GM21447 (cell line): ENCODE measurements at regions not wholly inside any gene's neighbourhood (a gene's known extent, or its start where the extent isn't known, plus 50 kb on each side); places are given as distances from the start of the nearest gene placed in this dataset.
"Not testable (repeated sequence)": the region's sequence is repeated elsewhere in the genome, so short reads cannot be mapped to it uniquely, and the experiment has no call there.

ENCODE experiments used
- ATAC-seq: cut with Tn5 transposase; IDR thresholded peaks from one replicate; pipeline ENCODE4 v1.9.1; 2021; ENCODE audit not compliant: unreplicated experiment

DNA sequence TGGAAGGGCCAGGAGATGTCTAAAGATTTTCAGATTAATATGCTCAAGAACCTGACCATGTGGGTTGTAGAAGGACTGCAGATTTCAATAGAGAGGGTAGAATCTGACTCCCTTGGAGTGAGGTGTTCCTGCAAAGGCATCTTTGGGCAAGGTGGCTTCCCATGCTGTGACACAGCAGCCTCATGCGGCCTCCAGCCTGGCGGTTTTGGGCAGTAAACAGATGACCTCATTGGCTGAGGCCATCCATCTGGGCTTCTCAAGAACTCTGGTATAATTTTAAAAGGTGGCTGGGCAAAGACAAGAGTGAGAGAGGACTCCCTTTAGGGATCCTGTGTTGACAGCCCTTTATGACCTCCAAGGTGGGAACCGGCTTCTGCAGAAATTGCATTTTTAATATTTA is 90.3 kb upstream of the ERCC6L2 start:
- ATAC-seq, result no peak

DNA sequence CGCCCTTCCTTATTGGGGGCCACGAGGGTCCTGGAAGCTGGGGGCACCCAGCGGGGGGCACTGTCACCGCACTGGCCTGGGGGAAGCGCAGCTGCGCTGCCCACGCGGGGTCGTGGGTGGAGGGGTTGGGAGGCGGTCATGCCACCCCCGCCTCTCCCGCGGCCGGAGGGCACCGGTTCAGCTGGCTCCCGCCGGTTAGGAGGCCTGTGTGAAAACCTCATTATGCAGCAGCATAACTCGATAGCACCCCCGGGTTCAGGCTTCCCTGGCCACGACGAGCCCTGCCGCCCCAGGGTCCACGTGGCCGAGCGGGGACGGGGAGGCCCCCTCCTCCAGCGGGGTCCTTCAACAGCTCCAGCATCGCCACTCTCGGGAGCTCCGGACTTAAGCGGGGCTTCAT is 91.2 kb upstream of the ERCC6L2 start:
- ATAC-seq, result no peak

DNA sequence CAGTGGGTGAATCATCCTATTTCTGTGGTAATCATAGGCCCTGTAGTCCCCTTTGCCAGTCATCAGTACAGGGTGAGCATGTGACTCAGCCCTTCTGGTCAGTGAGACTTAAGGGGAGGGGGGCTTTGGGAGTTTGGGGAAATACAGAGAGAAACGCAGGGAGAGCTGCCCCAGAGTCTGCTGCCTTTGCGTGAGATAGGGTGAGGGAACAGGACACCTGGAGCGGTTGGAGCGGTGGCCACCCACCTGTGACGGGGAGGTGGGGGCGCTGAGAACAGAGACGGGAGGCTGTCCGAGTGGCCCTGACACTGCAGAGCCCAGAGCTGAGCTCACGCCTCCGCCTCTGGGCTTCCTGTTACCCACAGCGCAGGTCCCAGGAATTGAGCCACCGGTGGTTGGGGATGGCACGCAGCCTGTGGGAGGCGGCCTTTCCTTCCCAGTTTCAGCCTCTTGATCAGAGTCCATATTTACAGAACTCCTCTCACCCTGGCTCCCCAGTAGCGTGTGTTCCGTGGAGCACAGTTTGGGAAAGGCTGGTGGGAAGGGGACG is 92.0 kb upstream of the ERCC6L2 start:
- no peak for ATAC-seq

DNA sequence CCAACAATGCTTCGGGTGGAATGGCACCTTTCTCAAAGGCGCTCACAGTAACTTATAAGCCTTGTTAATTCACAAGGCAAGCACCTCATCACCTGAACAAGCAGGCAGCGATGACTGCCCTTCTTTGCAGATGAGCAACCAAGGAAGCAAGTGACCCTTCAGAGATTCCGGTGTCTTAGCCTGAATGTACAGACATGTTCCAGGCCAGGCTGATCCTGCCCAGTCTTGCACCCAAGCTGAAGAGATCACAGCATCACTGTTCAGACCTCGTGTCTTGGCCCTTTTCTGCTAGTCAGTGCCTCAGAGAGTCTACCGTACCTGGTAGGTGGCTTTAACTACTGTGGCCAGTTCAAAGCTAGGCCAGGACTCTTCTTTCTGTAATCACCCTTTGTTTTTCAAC is 94.7 kb upstream of the ERCC6L2 start:
- ATAC-seq, result no peak

DNA sequence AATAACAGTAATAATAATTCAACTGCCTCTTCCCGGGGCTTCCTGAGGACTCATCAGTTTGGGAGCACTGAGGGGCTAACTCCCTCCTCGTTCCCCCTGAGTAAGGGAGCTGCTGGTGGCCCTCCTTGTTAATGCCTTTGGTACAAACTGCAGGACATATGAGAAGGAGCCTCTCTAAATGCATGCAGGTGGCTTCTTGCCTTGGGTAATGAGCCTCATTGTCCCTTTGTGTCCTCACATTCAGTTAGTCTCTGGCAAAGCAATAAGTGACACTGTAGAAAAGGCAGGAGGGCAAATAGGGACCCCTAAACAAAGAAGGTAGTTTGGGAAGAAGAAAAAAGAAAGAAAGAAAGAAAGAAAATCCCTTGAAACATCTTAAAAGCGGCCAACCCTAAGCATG is 95.4 kb upstream of the ERCC6L2 start:
- ATAC-seq, result no peak

DNA sequence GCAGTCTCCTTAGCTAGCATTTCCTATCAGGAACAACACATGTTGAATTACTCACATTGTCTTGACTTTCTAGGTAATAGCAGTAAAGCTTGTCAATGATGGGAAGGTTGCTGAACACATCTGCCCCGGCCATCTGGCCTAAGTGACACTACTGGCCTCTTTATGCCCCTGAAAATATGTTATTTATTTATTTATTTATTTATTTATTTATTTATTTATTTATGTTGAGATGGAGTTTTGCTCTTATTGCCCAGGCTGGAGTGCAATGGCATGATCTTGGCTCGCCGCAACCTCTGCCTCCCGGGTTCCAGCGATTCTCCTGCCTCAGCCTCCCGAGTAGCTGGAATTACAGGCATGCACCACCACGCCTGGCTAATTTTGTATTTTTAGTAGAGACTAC is 95.9 kb upstream of the ERCC6L2 start:
- not testable (repeated sequence) for ATAC-seq

DNA sequence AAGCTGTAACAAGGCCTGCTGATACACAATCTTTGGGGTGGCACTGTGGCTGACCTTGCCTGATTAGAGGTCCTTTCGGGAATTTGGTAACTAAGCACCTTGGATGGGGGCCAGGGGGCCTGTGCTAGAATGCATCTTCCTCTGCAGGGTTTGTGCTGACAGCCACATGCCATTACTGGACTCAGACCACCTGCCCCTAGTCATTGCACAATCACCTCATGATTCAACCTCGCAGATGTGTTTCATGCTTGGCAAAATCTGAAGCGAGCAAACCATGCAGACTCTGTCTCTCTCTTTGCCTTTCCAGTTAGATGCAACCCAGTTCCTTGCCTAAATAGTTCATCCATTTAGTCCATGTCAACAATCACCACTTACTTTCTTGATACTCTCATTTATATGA is 96.5 kb upstream of the ERCC6L2 start:
- no peak for ATAC-seq

DNA sequence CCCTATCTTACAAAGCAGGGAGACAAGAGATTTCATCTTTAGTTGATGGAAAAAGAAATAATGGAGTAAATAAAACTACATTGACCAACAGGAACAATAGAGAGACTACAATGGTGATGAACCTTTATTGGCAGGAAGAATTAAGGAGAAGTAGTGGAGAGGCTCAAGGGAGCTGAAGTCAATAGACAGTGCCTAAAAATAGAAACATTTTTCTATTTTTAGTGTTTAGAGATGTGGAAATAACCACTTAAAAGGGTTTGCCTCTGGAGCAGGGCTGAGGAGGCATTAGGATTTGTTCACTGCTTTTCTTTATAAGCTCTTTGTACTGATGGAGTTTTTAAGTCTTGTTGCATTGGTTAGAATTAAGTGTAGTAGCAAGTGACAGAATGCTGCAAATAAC is 98.4 kb upstream of the ERCC6L2 start:
- no peak for ATAC-seq

DNA sequence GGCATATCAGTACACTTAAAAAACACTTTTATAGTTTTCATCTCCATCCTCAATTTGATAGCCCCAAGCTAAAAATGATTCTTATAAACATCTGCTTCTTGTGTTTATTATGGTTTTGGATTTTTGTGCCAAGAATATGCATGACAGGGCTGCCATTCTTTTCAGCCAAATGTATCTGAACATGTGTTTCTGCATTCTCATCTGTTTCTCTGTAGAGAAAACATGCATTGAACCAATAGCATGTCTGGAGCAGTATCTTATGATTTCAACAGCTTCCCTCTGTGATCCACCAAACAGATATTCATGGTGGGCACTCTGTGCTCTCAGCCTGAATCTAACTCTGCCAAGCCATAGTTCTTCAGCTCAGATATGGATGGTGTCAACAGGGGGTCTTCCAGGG is 99.3 kb upstream of the ERCC6L2 start:
- ATAC-seq, result no peak

DNA sequence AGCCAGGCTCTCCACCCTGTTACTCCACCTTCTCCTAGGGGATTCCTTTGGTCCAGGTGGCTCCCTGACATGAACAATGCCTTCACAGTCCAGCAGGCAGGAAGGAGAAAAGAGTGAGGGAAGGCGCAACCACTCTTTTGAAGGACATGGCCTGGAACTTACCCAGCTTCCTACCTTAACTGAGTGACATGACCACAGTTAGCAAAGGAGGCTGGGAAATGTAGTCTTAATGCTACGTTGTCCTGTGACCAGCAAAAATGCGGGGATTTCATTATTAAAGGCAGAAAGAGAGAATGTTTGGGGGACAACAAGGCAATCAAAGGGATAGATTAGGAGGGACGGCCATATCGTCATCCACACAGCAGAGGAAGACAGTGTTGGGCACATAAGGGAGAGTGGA is 100.3 kb upstream of the ERCC6L2 start:
- ATAC-seq, result no peak

DNA sequence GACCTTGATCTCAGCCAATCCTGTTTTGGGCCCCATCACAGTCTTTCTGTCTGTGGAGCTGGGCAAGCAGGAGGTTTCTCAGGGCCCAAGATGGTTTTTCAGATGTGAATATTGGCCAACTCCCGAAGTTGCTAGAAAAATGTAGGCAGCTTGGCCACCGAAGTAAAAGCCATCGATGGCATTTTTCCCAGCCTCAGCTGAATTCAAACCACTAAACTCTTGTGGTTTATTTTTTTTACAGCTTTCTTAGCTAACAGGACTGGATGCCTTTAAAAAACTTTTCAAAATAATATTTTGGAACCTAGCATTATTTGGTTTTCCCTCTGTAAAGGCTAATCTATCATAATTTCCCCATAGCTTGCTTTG is 102.5 kb upstream of the ERCC6L2 start:
- no peak for ATAC-seq

DNA sequence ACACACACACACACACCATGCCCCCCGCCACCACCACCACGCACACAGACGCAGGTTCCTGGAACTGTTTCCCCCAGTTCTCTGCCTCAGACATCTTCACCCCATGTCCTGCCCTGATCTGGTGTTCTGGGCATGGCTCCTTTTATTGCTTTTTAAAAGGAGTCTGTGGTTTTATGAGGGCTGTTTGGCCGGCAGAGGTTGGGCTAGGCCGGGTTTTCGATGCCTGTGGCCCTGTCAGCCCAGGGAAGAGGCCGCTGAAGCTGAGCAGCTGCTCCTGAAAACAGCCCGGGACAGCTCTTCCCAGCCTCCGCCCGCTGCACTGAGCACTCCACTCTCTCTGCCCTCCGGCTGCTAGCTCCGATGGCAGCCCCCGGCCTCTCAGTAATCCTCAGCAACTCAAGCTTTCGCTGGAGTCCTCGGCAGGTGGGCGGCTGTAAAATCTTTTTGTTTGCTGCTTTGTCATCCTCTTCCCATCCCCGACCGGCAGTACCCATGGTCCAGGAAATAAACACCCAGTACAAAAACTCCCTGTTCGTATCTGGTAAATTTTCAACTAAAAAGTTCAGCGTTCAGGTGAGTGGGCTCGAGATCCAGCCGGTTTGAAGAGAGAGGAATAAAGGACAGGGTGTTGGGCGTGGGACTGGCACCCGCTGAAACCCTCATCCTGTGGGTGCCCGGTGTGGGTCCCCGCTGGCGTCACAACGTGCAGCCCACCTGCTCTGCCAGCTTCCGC is 103.0 kb upstream of the ERCC6L2 start:
- no peak for ATAC-seq

DNA sequence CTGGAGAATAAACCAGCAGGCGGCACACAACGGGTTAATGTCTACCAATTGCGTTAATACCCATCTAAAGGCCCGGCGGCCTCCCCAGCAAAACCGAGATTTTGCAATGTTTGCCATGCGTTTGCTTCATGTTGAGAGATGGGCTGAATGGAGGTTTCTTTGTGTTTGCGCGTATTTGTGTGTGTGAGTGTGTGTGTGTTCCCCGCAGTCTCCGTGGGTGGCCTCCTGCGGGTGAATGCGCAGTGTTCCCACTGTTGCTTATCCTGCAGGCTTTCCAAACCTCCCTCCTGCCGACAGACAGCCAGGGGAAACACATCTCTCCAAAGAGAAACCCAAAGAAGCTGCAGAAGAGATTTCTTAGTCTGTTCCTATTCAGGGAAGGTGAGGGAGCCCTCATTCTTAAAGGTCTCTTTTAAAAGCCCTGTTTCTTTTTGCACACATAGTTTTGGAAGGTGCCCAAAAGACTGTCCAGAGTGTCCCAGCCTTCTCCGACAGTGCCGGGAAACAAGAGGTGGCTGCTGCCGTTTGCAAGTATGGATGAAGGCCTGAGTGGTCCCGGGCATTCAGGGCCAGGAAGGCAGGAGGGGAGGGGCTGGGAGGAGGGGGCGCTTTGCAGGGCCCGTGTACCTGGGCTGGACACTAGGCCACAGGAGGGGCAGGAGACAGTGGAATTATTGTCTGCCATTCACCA is 103.8 kb upstream of the ERCC6L2 start:
- no peak for ATAC-seq

DNA sequence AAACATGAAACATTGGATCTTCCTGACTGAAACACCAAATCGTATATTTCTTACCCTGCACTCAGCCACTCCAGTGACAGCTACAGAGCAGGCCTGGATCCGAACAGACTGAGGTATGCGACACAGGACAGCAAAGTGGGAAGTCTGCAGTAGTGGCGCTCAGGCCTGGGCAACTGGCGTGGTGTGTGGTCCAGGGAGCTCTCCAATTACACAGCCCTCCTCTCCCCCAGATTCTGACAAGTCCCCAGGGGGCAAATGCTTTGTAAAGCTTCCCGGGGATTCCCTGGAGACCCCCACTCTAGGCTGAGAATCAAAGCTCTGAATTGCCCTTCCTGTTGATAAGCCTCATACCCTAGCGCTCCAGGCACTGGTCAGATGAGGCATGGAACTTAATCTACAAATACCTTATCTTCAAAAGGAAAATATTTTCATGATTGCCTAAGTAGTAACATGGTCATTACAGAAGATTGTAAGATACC is 104.8 kb upstream of the ERCC6L2 start:
- no peak for ATAC-seq

DNA sequence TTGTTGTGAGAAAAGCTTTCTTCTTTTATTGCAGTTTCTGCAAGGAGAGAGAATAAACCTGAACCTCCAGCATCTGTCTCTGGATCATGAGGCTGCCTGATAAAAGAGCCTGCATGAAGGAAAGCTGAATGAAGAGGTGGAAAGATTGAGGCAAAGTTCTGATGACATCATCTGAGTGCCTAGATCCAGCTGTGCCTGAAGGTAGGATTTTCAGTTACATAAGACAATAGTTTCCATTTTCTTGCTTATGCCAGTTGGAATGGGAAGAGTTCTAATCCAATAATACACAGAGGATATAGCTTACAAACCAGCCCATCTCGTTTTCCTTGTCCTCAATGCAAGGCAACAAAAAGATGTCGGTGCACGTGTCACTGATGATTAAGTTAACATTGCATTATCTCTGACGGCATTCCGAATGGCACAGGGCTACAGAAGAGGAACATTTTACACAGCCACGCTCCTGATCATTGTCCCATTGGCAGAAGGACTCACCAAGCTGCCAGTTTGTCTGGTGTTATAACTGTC is 105.5 kb upstream of the ERCC6L2 start:
- ATAC-seq, result no peak

DNA sequence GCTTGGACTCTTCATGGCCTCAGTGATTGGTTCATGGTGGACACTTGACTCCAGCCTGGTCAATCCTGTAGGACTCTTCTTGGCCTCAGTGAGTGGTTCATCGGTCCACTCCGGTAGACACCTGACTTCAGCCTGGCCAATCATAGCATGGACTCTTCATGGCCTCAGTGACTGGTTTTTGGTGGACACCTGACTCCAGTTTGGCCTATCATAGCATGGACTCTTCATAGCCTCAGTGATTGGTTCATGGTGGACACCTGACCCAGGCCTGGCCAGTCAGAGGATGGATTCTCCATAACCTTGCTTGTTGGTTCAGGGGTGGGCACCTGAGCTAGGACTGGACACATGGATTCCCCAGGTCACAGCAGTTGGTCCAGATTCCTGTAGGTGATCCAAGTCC is 106.0 kb upstream of the ERCC6L2 start:
- ATAC-seq, result no peak

DNA sequence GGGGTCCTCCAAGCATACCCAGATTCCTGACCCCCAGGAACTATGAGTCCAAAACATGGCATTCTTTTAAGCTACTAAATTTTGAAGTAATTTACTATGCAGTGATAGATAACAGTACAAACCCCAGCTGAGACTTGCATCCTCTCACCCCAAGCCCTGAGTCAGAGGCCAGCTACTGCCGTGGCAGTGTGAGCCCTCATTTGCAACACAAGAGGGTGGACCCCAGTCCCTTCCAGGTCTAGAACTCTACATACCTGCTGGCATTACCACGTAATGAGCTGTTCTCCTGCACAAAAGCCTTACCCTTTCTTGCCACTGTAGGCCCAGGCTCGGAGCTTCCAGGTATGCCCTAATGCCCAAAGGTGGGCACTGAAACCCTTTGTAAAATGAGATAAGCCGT is 108.6 kb upstream of the ERCC6L2 start:
- ATAC-seq, result no peak

DNA sequence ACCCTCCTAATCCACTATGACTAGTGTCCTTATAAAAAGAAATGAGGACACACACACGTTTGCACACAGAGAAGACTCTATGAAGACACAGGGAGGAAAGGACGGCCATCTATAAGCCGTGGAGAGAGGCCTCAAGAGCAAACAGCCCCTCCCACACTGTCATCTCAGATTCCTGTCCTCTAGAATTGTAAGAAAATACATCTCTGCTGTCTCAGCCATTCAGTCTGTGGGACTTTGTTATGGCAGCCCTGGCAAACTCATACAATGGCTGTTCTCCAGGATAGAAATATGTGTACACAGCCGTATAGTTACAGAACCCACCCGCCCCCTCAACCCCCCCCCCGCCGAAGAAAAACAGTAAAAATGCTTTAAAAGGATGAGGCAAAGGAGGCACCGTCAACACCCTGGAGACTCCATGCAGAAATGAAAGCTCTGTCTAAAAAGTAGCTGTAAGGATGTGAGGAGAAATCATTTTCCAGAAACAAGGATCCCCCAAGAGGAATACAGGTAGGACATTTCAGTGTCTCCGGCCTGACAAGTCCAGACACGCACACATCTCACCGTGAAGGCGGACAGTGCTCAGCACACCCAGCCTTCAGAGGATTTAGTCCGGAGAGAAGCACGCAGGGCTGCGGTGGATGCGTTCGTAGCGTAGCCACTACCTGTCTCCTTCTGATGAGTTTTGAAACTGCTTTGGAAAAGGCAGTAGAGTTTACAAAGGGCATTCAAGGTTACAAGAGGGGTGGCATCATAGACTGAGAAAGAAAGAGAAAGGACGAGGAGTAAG is 110.8 kb upstream of the ERCC6L2 start:
- ATAC-seq, result no peak

DNA sequence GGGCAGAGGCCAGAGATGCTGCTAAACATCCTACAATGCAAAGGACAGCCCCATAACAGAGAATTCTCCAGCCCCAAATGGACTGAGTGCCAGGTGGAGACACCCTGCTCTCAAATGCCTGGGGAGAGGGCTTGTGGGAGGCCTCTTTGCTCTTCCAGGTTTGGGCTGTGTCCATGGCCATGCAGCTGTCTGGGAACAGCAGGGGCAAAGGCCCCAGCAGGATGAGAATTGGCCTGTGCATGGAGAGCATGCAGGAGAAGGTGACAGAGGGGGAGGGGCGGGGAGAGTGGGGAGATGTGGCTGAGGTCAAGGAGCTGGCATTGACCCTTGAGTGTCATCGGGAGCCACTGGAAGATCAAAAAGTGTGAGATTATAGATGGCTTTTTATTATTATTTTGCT is 111.5 kb upstream of the ERCC6L2 start:
- ATAC-seq, result no peak

DNA sequence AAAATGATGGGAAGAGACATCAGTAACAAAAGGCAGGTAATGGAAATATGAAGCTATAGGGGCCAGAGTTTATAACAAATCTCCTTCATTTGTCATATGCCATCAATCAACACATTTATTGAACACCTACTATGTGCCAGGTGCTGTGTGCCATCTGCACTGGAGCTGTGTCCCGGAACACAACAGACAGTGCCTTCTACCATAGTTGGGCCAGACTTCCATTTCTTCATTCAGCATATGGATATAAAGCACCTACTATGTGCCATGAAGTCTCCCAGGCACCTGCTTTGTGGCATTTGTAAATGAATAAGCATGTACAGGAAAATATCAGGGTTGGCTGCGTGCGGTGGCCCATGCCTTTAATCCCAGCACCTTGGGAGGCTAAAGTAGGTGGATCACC is 112.5 kb upstream of the ERCC6L2 start:
- ATAC-seq, result no peak

DNA sequence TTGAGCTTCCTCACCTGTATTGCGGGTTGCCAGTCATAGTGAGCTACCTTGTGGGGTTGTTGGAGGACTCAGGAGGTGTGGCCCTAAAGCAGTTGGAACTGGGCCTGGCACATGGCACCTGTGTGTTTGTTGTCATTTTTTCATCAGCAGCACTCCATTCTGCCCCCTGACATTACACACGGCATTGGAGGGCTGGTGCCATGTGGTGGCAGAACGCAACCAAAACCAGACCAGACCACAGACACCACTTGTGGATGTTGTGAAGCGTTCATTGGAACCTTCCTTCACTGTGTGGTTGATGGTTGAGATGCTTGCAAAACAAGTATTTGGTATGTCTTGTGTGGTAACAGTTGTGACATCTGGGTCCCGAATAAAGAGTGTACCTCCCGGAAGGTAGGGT is 113.2 kb upstream of the ERCC6L2 start:
- ATAC-seq, result no peak

DNA sequence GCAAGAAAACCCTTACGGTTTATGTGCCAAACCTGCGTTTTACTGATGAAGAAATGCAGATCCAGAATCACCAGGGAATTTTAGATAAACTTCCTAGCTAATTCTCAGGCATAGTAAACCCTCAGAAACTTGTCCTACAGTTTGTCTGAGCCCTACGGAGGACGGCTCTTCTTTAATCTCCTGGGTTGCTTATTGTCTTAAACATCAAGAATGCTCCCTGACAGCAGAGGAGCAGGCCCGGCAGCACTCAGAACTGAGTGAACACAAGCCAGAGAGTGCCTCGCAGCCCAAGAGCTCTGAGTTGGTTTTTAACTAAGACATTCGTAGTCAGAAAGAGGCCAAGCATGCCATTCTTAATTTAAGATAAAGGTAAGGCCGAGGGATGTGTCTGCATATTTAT is 114.7 kb upstream of the ERCC6L2 start:
- no peak for ATAC-seq
